Mesothelial cell of epicardium (in vitro differentiated cells): ENCODE measurements at regions not wholly inside any gene's neighbourhood (a gene's known extent, or its start where the extent isn't known, plus 50 kb on each side); places are given as distances from the start of the nearest gene placed in this dataset.

ENCODE experiments used
- DNase-seq, 2 experiments: peaks; one replicate each; pipeline ENCODE4 v3.0.0; 2021; ENCODE audit warnings: low spot score in 2 of 2; ENCODE audit not compliant: unreplicated experiment in 2 of 2
- H3K27ac Mint-ChIP-seq: 2 replicates; pipeline ENCODE4 v1.8.0; 2021; ENCODE audit warnings: mixed read lengths
- H3K27me3 Mint-ChIP-seq: 2 replicates; pipeline ENCODE4 v1.8.0; 2021; ENCODE audit warnings: low read depth, mixed read lengths
- H3K36me3 Mint-ChIP-seq: 2 replicates; pipeline ENCODE4 v1.8.0; 2021; ENCODE audit warnings: mixed read lengths
- H3K4me1 Mint-ChIP-seq: 2 replicates; pipeline ENCODE4 v1.8.0; 2021; ENCODE audit warnings: mixed read lengths
- H3K4me3 Mint-ChIP-seq: 2 replicates; pipeline ENCODE4 v1.8.0; 2021; ENCODE audit warnings: mild to moderate bottlenecking, moderate library complexity, mixed read lengths
- H3K9me3 Mint-ChIP-seq: 2 replicates; pipeline ENCODE4 v1.8.0; 2021; ENCODE audit warnings: mixed read lengths
- TF ChIP-seq, protein P1 (sequence below): fragments of 200-600 bp; sonication (generic); IDR thresholded peaks from one replicate; pipeline ENCODE4 v1.5.0; 2021; ENCODE audit warnings: antibody characterized with exemption; ENCODE audit not compliant: unreplicated experiment

- no peaks in the 10 kb centered on the region for H3K36me3 Mint-ChIP-seq
- H3K4me1 Mint-ChIP-seq = peaks cover 7% of the 10 kb centered on the region
- peaks cover 12% of the 10 kb centered on the region for H3K27me3 Mint-ChIP-seq
- no peaks in the 10 kb centered on the region for H3K9me3 Mint-ChIP-seq
- DNase-seq = no peak
- TF ChIP-seq, protein P1, sequence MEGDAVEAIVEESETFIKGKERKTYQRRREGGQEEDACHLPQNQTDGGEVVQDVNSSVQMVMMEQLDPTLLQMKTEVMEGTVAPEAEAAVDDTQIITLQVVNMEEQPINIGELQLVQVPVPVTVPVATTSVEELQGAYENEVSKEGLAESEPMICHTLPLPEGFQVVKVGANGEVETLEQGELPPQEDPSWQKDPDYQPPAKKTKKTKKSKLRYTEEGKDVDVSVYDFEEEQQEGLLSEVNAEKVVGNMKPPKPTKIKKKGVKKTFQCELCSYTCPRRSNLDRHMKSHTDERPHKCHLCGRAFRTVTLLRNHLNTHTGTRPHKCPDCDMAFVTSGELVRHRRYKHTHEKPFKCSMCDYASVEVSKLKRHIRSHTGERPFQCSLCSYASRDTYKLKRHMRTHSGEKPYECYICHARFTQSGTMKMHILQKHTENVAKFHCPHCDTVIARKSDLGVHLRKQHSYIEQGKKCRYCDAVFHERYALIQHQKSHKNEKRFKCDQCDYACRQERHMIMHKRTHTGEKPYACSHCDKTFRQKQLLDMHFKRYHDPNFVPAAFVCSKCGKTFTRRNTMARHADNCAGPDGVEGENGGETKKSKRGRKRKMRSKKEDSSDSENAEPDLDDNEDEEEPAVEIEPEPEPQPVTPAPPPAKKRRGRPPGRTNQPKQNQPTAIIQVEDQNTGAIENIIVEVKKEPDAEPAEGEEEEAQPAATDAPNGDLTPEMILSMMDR = no peak
- H3K27ac Mint-ChIP-seq = no peak overlapping the region
- H3K4me3 Mint-ChIP-seq = no peak overlapping the region
Measured at GRCh38 chr10:44763331-44763730, 147.8 kb upstream of the TMEM72 start.

DNA sequence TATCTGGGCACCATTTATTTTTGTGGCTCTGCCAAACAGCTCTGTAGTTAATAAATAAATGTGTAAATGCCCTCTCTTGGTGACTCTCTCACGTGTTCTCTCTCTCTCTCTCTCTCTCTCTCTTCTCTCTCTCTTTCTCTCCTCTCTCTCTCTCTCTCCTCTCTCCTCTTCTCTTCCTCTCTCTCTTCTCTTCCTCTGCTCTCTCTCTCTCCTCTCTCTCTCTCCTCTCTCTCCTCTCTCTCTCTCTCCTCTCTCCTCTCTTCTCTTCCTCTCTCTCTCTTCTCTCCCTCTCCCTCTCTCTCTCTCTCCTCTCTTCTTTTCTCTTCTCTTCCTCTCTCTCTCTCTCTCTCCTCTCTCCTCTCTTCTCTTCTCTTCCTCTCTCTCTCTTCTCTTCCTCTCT, 145.8 kb upstream of the TMEM72 start:
- H3K36me3 Mint-ChIP-seq = no peaks in the 10 kb centered on the region
- DNase-seq = no peak

DNA sequence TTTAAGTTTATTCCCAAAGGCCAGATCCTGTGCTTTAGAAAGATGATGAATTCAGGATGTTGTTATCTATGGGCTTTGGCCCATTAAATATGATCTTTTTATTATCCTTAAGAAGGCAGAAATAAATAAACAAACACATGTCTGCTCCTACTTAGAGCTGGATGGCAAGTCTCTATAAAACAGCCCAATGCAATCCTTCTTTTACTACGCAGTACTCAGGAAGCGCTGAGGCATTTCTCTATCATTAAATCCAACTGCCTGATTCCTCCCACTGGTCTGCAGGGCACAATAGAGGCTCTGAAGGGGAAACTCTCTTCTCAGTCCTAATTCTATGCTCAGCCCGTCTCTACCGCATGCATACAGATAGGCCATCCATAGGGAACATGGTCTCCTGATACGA, 144.5 kb upstream of the TMEM72 start:
- H3K4me1 Mint-ChIP-seq = no peaks in the 10 kb centered on the region
- DNase-seq = no peak
- H3K36me3 Mint-ChIP-seq = no peaks in the 10 kb centered on the region
- peaks cover 12% of the 10 kb centered on the region for H3K27me3 Mint-ChIP-seq
- TF ChIP-seq, protein P1 = no peak
- H3K9me3 Mint-ChIP-seq = no peaks in the 10 kb centered on the region
- H3K27ac Mint-ChIP-seq = no peak overlapping the region
- no peak overlapping the region for H3K4me3 Mint-ChIP-seq

More for the DNA sequence above, 145.8 kb upstream of the TMEM72 start:
- TF ChIP-seq, protein P1 = no peak
- H3K9me3 Mint-ChIP-seq = no peaks in the 10 kb centered on the region
- peaks cover 1% of the 10 kb centered on the region for H3K4me1 Mint-ChIP-seq
- H3K27ac Mint-ChIP-seq = no peak overlapping the region
- H3K27me3 Mint-ChIP-seq = peaks cover 12% of the 10 kb centered on the region
- no peak overlapping the region for H3K4me3 Mint-ChIP-seq

DNA sequence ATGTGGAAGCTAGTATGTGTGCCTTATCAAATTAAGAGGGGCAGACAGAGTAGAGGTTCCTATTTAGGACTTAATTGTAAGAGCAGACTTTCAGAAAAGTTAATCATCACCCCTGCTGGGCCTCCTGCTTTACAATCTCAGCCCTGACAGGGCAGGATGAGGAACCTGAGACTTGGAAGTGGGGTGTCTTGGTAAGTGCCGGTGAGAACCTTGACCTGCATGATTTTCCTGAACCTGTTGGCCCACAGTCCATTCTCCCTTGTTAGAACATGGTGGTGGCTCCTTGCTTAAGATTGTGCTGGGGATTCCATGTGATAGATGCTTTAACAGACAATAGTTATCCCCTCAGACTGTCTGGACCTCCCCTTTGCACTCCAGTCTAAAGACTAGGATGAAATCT, 141.7 kb upstream of the TMEM72 start:
- no peak overlapping the region for H3K4me3 Mint-ChIP-seq
- DNase-seq = no peak
- H3K27ac Mint-ChIP-seq = no peak overlapping the region
- TF ChIP-seq, protein P1 = no peak
- no peaks in the 10 kb centered on the region for H3K9me3 Mint-ChIP-seq
- peaks cover 12% of the 10 kb centered on the region for H3K27me3 Mint-ChIP-seq
- H3K36me3 Mint-ChIP-seq = no peaks in the 10 kb centered on the region
- no peaks in the 10 kb centered on the region for H3K4me1 Mint-ChIP-seq

DNA sequence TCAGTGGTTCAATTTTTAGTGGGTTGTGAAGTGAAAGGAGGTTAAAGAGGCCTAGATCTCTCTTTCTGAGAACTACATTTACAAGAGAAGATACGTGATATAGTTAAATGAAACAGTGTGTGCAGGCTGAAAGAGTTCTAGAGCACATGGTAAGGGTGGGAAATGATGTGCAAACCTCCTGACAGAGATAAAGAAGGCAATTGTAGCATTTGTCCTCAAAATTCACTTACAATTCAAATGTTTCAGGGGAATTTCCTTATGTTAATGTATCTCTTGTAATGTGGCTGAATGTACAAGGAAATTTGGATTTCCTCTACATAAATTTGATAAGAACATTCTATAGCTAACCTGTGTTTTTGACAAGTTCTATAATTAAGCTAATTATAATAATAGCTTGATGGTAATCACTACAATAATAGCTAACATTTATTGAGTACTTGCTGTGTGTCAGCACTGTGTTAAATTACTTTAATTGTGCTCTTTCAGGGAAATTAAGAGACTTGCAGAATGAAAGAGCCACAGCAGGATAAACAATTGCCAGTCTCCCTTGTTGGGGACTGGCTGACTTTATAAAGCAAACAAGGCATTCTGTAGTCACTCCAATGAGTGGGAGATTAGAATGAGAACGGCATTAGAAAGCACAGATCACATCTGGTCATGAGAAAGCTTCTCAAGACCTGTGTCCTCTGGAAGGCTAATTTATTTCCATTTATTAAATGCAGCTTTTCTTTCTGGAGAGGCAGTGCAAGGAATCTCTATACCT, 139.7 kb upstream of the TMEM72 start:
- TF ChIP-seq, protein P1 = no peak
- Mint-ChIP-seq H3K36me3 (no peaks in the 10 kb centered on the region), H3K9me3 (no peaks in the 10 kb centered on the region), H3K27me3 (peaks cover 1% of the 10 kb centered on the region), H3K4me3 (no peak overlapping the region), H3K4me1 (no peaks in the 10 kb centered on the region), H3K27ac (no peak overlapping the region)
- DNase-seq = no peak
